Hepatocyte (in vitro differentiated cells): ENCODE measurements at regions not wholly inside any gene's neighbourhood (a gene's known extent, or its start where the extent isn't known, plus 50 kb on each side); places are given as distances from the start of the nearest gene placed in this dataset.
A peak's percentile ranks its signal among the peaks of the same experiment; 100 is the strongest.

Experiments used
- DNase-seq: peaks from one replicate; pipeline ENCODE4 v3.0.0-alpha.2; 2016; ENCODE audit warnings: low spot score
- H2AFZ ChIP-seq: fragments of 200-600 bp; sonication (generic); 2 replicates; pipeline ENCODE4 v1.6.0; 2016; ENCODE audit warnings: antibody characterized with exemption, mild to moderate bottlenecking
- H3K27ac ChIP-seq: fragments of 200-600 bp; sonication (generic); 2 replicates; pipeline ENCODE4 v1.5.1; 2016; ENCODE audit warnings: mild to moderate bottlenecking
- H3K27me3 ChIP-seq: fragments of 200-600 bp; sonication (generic); 2 replicates; pipeline ENCODE4 v1.6.1; 2016
- H3K36me3 ChIP-seq: fragments of 200-600 bp; sonication (generic); replicated peaks from 2 replicates; pipeline ENCODE4 v1.5.1; 2016; ENCODE audit warnings: low read depth; ENCODE audit not compliant: insufficient read depth
- H3K4me1 ChIP-seq: fragments of 200-600 bp; sonication (generic); 2 replicates; pipeline ENCODE4 v1.5.1; 2016; ENCODE audit warnings: mild to moderate bottlenecking, moderate library complexity; ENCODE audit not compliant: insufficient read depth
- H3K4me2 ChIP-seq: fragments of 200-600 bp; sonication (generic); 2 replicates; pipeline ENCODE4 v1.6.0; 2016
- H3K4me3 ChIP-seq: fragments of 200-600 bp; sonication (generic); 2 replicates; pipeline ENCODE4 v1.5.1; 2016; ENCODE audit warnings: mild to moderate bottlenecking
- H3K79me2 ChIP-seq: fragments of 200-600 bp; sonication (generic); 2 replicates; pipeline ENCODE4 v1.6.0; 2017; ENCODE audit warnings: mild to moderate bottlenecking
- H3K9me2 ChIP-seq: fragments of 200-600 bp; sonication (generic); replicated peaks from 2 replicates; pipeline ENCODE4 v1.6.0; 2017; ENCODE audit warnings: mild to moderate bottlenecking; ENCODE audit not compliant: insufficient read depth
- H3K9me3 ChIP-seq: fragments of 200-600 bp; sonication (generic); 2 replicates; pipeline ENCODE4 v1.5.1; 2016; ENCODE audit warnings: low read depth, mild to moderate bottlenecking
- H4K20me1 ChIP-seq: fragments of 200-600 bp; sonication (generic); 2 replicates; pipeline ENCODE4 v1.6.0; 2016; ENCODE audit warnings: mild to moderate bottlenecking; ENCODE audit not compliant: insufficient read depth, poor library complexity, severe bottlenecking
- EZH2 ChIP-seq: fragments of 200-600 bp; sonication (generic); IDR thresholded peaks from 2 replicates; pipeline ENCODE4 v1.6.1; 2016; ENCODE audit warnings: antibody characterized with exemption, mild to moderate bottlenecking, borderline replicate concordance
- EZH2phosphoT487 ChIP-seq: fragments of 200-600 bp; sonication (generic); IDR thresholded peaks from one replicate; pipeline ENCODE4 v1.6.1; 2018; ENCODE audit warnings: antibody characterized with exemption, mild to moderate bottlenecking, low read depth, moderate library complexity; ENCODE audit not compliant: unreplicated experiment, severe bottlenecking
- WGBS: methylation state at CpG from one replicate; pipeline ENCODE4 v1.1.6; 2016; ENCODE audit warnings: low lambda C conversion rate; ENCODE audit errors: missing lambda C conversion rate; 5-methylcytosine and 5-hydroxymethylcytosine counted together
- TF ChIP-seq, protein P1 (sequence below): fragments of 200-600 bp; sonication (generic); IDR thresholded peaks from 2 replicates; pipeline ENCODE4 v1.5.1; 2016; ENCODE audit warnings: antibody characterized with exemption, mild to moderate bottlenecking; ENCODE audit not compliant: poor library complexity

DNA sequence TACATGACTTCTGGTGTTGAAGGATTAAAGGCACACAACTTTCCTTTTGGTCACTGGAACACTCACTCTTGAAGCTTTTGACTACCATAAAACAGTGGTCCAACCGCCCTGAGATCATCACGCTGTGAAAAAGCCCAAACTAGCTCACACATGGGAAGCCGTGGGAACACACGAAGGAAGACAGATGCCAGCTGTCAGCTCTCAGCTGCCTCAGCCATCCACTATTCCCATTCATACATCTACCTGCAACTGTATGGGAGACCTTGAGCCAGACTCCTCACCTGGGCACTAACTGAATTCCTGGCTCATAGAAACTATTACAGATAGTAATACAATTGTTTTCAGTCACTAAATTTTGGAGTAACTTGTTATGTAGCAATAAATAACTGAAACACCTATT is 246.1 kb downstream of the MSX2 start:
- Histone ChIP-seq H3K79me2 (no peaks in the 10 kb centered on the region), H3K9me3 (no peaks in the 10 kb centered on the region), H3K4me1 (peaks cover 7% of the 10 kb centered on the region), H3K27ac (no peak overlapping the region), H4K20me1 (no peaks in the 10 kb centered on the region), H3K4me3 (no peak overlapping the region), H3K9me2 (no peaks in the 10 kb centered on the region), H3K27me3 (no peaks in the 10 kb centered on the region), H3K36me3 (no peaks in the 10 kb centered on the region), H3K4me2 (no peak overlapping the region), H2AFZ (no peak overlapping the region)
- DNase-seq = no peak
- TF ChIP-seq, protein P1, sequence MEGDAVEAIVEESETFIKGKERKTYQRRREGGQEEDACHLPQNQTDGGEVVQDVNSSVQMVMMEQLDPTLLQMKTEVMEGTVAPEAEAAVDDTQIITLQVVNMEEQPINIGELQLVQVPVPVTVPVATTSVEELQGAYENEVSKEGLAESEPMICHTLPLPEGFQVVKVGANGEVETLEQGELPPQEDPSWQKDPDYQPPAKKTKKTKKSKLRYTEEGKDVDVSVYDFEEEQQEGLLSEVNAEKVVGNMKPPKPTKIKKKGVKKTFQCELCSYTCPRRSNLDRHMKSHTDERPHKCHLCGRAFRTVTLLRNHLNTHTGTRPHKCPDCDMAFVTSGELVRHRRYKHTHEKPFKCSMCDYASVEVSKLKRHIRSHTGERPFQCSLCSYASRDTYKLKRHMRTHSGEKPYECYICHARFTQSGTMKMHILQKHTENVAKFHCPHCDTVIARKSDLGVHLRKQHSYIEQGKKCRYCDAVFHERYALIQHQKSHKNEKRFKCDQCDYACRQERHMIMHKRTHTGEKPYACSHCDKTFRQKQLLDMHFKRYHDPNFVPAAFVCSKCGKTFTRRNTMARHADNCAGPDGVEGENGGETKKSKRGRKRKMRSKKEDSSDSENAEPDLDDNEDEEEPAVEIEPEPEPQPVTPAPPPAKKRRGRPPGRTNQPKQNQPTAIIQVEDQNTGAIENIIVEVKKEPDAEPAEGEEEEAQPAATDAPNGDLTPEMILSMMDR = no peak
- TF ChIP-seq EZH2 (no peak), EZH2phosphoT487 (no peak)
- WGBS = 82% methylated on average over 4 of the region's 4 CpGs

- 70% methylated on average over 6 of the region's 6 CpGs for WGBS
- Histone ChIP-seq H3K4me2 (no peak overlapping the region), H3K36me3 (no peaks in the 10 kb centered on the region)
Measured at GRCh38 chr5:174953871-174954270, 229.5 kb downstream of the MSX2 start.

GRCh38 chr5:174951151-174951780 is 226.9 kb downstream of the MSX2 start:
- Histone ChIP-seq H3K27ac (no peak overlapping the region), H4K20me1 (no peaks in the 10 kb centered on the region), H3K79me2 (no peaks in the 10 kb centered on the region), H3K9me2 (no peaks in the 10 kb centered on the region), H3K4me3 (no peak overlapping the region), H3K36me3 (no peaks in the 10 kb centered on the region), H3K4me2 (no peak overlapping the region), H3K9me3 (no peaks in the 10 kb centered on the region), H3K4me1 (no peaks in the 10 kb centered on the region), H3K27me3 (peaks cover 12% of the 10 kb centered on the region), H2AFZ (no peak overlapping the region)
- TF ChIP-seq, protein P1 = peak; percentile 95
- TF ChIP-seq EZH2 = no peak
- no peak for TF ChIP-seq EZH2phosphoT487
- peak; percentile 91 for DNase-seq
- 31% methylated on average over 5 of the region's 5 CpGs for WGBS

More at GRCh38 chr5:174953871-174954270, 229.5 kb downstream of the MSX2 start:
- DNase-seq = no peak
- H3K27me3 ChIP-seq = peaks cover 12% of the 10 kb centered on the region
- no peaks in the 10 kb centered on the region for H3K9me2 ChIP-seq
- H3K79me2 ChIP-seq = no peaks in the 10 kb centered on the region
- no peaks in the 10 kb centered on the region for H3K9me3 ChIP-seq
- no peak overlapping the region for H2AFZ ChIP-seq
- no peaks in the 10 kb centered on the region for H4K20me1 ChIP-seq
- H3K4me3 ChIP-seq = no peak overlapping the region
- TF ChIP-seq EZH2 (no peak), EZH2phosphoT487 (no peak)
- TF ChIP-seq, protein P1 = no peak
- no peaks in the 10 kb centered on the region for H3K4me1 ChIP-seq
- H3K27ac ChIP-seq = no peak overlapping the region
